ENCODE measurements at regions not wholly inside any gene's neighbourhood (a gene's known extent, or its start where the extent isn't known, plus 50 kb on each side); places are given as distances from the start of the nearest gene placed in this dataset.
A peak's percentile ranks its signal among the peaks of the same experiment; 100 is the strongest.

- no peak for FAIRE-seq
- DNase-seq (ENCODE audit: low spot score), result no peak
These were observed 137.6 kb downstream of the GRIN2B start for GRCh38 chr12:13843841-13844240.

GRCh38 chr12:13841358-13841757 is 140.0 kb downstream of the GRIN2B start:
- no peak for FAIRE-seq

GRCh38 chr12:13839365-13840336 is 141.8 kb downstream of the GRIN2B start:
- no peak for FAIRE-seq
- no peak for DNase-seq (ENCODE audit: low spot score)

More at GRCh38 chr12:13841358-13841757, 140.0 kb downstream of the GRIN2B start:
- DNase-seq (ENCODE audit: low spot score), result no peak

GRCh38 chr12:13836099-13836498 is 145.3 kb downstream of the GRIN2B start:
- DNase-seq (ENCODE audit: low spot score) (no peak), FAIRE-seq (no peak)

GRCh38 chr12:13835652-13836051 is 145.8 kb downstream of the GRIN2B start:
- FAIRE-seq (peak; percentile 32), DNase-seq (ENCODE audit: low spot score) (no peak)

- FAIRE-seq, result no peak
- no peak for DNase-seq (ENCODE audit: low spot score)
These were observed 147.2 kb downstream of the GRIN2B start for GRCh38 chr12:13834241-13834640.

GRCh38 chr12:13817131-13817530 is 164.3 kb downstream of the GRIN2B start:
- DNase-seq (ENCODE audit: low spot score), result no peak
- FAIRE-seq, result no peak

GRCh38 chr12:13816394-13816793 is 165.0 kb downstream of the GRIN2B start:
- no peak for FAIRE-seq
- DNase-seq (ENCODE audit: low spot score), result no peak

- FAIRE-seq (no peak), DNase-seq (ENCODE audit: low spot score) (no peak)
These were observed 169.2 kb downstream of the GRIN2B start for GRCh38 chr12:13812168-13812567.

GRCh38 chr12:13811061-13811460 is 170.3 kb downstream of the GRIN2B start:
- FAIRE-seq (no peak), DNase-seq (ENCODE audit: low spot score) (peak; percentile 62)

- FAIRE-seq (no peak), DNase-seq (ENCODE audit: low spot score) (no peak)
These were observed 176.4 kb downstream of the GRIN2B start for GRCh38 chr12:13805041-13805440.

- FAIRE-seq (peak; percentile 9), DNase-seq (ENCODE audit: low spot score) (no peak)
These were observed 179.9 kb downstream of the GRIN2B start for GRCh38 chr12:13801543-13801942.

- DNase-seq (ENCODE audit: low spot score), result no peak
- no peak for FAIRE-seq
These were observed 181.8 kb downstream of the GRIN2B start for GRCh38 chr12:13799574-13799973.

GRCh38 chr12:13798162-13798561 is 183.2 kb downstream of the GRIN2B start:
- FAIRE-seq (no peak), DNase-seq (ENCODE audit: low spot score) (no peak)

- FAIRE-seq (peak; percentile 37), DNase-seq (ENCODE audit: low spot score) (no peak)
These were observed 186.7 kb downstream of the GRIN2B start for GRCh38 chr12:13794706-13795105.

GRCh38 chr12:13790317-13790716 is 191.1 kb downstream of the GRIN2B start:
- DNase-seq (ENCODE audit: low spot score) (no peak), FAIRE-seq (peak; percentile 5)

- no peak for DNase-seq (ENCODE audit: low spot score)
- FAIRE-seq, result no peak
These were observed 192.8 kb downstream of the GRIN2B start for GRCh38 chr12:13788626-13789025.

- no peak for DNase-seq (ENCODE audit: low spot score)
- no peak for FAIRE-seq
These were observed 194.8 kb downstream of the GRIN2B start for GRCh38 chr12:13786646-13787045.

- DNase-seq (ENCODE audit: low spot score) (no peak), FAIRE-seq (peak; percentile 23)
These were observed 196.9 kb downstream of the GRIN2B start for GRCh38 chr12:13784504-13784903.

- FAIRE-seq (peak; percentile 20), DNase-seq (ENCODE audit: low spot score) (no peak)
These were observed 200.9 kb downstream of the GRIN2B start for GRCh38 chr12:13780453-13780852.

- FAIRE-seq, result no peak
- no peak for DNase-seq (ENCODE audit: low spot score)
These were observed 204.0 kb downstream of the GRIN2B start for GRCh38 chr12:13777374-13777773.

GRCh38 chr12:13772264-13772663 is 209.1 kb downstream of the GRIN2B start:
- FAIRE-seq (no peak), DNase-seq (ENCODE audit: low spot score) (no peak)

- DNase-seq (ENCODE audit: low spot score) (no peak), FAIRE-seq (no peak)
These were observed 210.8 kb downstream of the GRIN2B start for GRCh38 chr12:13770576-13770975.
